Activated naive CD4-positive, alpha-beta T cell treated with Interleukin-2 at 50 U/mL for 16 hours (primary cell): ENCODE measurements at regions not wholly inside any gene's neighbourhood (a gene's known extent, or its start where the extent isn't known, plus 50 kb on each side); places are given as distances from the start of the nearest gene placed in this dataset.

ENCODE experiments used
- DNase-seq: peaks from one replicate; pipeline ENCODE4 v3.0.0-alpha.2; 2020

- no peak for DNase-seq
Observed at GRCh38 chr7:1380821-1381580, 78.3 kb downstream of the MICALL2 start.

DNA sequence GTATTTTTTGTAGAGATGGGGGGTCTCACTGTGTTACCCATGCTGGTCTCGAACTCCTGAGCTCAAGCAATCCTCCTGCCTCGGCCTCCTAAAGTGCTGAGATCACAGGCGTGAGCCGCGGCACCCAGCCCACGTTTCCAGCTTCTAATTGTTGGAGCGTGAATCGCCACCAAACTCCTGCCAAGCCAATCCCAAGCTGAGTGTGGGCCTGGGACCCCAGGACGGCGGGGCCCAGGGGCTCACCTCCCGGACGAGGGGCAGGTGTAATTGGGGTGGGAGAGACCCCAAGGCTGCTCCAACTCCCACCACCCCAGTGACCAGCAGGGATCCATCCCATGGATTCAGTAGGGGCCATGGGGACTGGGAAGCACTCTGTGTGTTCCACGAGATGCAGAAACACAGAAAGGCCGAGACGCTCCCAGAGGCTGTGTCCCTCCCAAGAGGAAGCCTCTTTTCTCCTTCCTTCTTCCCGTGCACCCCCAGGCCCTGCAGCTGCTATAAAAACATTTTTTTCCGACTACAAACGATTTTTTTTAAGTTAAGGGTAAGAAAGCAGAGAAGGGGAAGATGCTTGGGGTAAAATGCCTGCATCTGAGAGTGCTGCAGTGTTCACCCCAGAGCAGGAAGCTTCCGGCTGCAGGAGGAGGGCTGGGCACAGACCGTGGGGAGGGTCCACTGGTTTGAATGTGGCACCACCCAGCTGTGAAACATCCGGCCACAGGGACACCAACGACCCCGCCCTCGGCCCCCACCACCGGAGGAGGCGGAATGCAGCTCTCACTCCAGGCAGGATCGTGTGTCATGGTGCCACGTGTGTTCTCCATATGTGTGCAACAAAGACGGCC lies 76.5 kb downstream of the MICALL2 start:
- no peak for DNase-seq

DNA sequence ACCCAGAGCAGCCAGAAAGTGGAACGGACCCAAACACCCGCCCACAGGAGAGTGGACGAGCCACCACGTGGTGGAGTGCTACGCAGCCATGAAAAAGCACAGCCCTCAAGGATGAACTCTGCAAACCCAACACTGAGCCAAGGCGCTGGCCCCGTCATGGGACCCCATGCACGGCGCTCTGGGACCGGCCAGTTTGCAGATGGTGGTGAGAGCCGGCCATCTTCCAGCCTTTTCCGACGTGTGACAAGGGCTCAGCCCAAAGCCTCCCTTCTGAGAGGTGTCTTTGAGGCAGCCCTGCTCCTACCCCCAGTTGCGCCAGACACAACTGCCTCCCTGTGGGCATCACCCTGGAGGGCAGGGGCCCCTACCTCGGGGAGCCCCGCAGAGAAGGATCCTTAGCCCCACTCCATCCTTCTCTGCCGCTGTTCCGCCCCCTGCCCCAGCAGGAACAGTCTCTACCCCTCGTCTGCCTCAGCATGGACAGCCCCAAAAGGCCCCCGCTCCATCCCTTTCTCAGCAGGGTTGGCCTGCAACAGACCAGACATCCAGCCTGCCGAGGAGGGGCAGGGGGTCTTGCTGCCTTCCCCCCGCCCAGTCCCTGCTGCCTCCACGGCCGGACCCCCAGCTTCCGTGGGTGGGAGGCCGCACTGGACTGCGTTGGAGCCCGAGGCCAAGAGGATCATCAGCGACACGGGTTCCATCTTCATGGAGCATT lies 75.7 kb downstream of the MICALL2 start:
- DNase-seq, result no peak

GRCh38 chr7:1384113-1384415 lies 75.2 kb downstream of the MICALL2 start:
- DNase-seq, result no peak
